KBM-7 (cell line): ENCODE measurements at regions not wholly inside any gene's neighbourhood (a gene's known extent, or its start where the extent isn't known, plus 50 kb on each side); places are given as distances from the start of the nearest gene placed in this dataset.
"Not testable (repeated sequence)": the region's sequence is repeated elsewhere in the genome, so short reads cannot be mapped to it uniquely, and the experiment has no call there.

Experiments
- DNase-seq: peaks from one replicate; pipeline ENCODE4 v3.0.0-alpha.2; 2015
- in situ Hi-C: fragments of 300-500 bp; cut with MboI; formaldehyde crosslinking; loops from 2 replicates; pipeline ENCODE4 v1.14.3; 2020; ENCODE audit warnings: low sequenced_read_pairs, low pct_unique_long_range_greater_than_20kb, mixed read lengths

DNA sequence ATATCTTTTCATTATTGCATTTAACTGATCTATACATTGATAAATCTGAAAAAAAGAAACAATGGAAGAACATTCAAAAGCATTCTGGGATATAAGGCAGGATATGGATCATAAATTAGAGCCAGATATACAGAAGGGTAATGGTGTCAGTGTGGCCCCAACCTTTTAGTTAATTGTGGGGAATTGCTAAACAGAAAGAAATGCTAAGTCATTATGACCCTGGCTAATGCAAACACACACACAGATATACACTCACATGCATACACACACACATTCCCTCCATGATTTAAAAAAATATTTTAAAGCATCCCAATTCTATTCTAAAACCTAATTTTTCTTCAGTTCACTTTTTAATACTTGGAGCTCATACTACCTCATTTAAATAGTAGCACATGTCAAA, 404.5 kb downstream of the BCAT1 start:
- in situ Hi-C loops, result no loop called here
- no peak for DNase-seq

GRCh38 chr12:24541193-24541871, 407.6 kb downstream of the BCAT1 start:
- in situ Hi-C loops, result no loop called here
- no peak for DNase-seq

DNA sequence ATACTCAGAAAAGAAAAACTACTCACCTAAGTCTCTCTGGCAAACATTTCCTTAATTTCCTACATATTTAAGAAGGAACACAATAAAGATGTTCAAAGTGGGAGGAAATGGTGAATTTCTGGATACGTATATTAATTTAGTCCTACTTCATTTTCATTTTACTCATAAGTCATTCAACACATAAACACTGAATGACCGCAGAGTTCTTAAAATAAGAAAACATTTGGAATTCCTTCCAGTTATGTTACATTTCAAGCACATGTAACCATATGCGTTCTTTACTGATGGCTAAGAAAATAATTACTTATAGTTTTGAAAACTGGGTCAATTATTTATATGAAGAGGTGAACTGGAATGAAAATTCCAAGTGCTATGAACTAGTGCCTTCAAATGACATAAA, 409.3 kb downstream of the BCAT1 start:
- no peak for DNase-seq
- in situ Hi-C loops, result no loop called here

DNA sequence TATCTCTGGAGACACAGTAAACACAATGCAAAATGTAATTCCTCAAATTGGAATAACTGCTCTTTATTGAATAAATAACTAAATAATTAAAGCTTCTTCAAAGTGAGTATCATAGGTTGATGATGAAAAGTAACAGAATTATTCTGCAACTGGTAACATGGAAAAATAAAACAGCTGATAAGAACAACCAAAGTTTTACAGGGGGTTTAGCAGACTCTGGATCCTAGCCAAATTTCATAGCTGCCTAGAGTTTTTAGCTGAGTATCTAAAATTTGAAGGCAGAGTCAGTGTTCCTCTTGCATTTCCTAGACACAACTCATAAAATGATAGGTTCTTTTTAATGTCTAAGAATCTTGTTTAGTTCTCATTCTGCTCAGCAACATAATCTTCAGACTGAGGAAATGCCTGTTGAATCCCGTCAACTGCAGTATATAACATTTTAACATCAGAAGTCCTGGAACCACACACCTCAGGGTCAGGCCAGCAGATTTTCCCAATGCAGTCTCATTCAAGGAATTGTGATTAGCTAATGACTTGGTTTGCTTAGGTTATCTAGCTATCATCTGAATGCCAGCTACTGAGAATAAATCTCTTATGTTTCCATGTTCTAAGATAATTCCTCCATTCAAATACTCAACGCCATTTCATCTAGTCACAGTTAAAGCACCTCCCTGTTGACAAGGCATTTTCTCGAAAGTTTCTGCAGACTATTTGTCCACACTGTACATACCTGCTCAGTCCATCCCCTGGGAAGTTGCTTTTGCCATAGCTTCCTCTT, 411.6 kb downstream of the BCAT1 start:
- in situ Hi-C loops, result no loop called here
- no peak for DNase-seq

DNA sequence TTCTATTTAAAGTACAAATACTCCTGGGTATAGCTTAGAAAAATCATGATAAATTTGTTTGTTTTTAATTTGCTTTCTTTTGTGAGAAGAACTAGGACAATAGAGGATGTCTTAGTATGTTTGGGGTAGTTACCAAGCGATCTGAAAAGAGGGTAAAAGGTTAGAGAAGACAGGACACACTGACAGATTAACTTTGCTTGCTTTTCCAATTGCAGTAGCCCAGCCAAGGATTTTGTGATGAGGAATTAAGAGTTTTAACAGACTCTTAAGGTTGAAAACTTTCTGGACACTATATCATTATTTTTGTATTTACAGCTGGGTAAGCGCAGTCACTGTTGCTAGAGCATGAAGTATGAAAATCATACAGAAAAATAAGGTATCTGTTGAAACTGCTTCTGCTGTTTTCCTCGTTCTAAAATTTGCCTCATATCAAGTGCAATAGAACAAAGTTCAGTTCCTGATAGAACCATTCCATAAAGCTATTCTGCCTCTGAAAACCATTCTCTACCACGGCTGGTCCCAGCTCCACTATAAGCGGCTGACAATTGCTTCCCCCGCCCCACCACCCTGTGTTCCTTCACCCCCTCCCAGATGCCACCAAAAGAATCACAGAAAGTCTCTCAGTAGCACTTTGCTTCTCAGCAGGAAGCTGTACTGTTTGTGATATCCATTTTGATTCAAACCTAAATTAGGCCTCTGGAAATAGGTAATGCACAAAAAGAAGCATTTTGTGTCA, 413.4 kb downstream of the BCAT1 start:
- no peak for DNase-seq
- in situ Hi-C loops, result no loop called here

- no peak for DNase-seq
- in situ Hi-C loops, result no loop called here
Observed at GRCh38 chr12:24534622-24535021, 414.3 kb downstream of the BCAT1 start.

GRCh38 chr12:24533716-24534352, 415.1 kb downstream of the BCAT1 start:
- in situ Hi-C loops, result no loop called here
- DNase-seq, result no peak

DNA sequence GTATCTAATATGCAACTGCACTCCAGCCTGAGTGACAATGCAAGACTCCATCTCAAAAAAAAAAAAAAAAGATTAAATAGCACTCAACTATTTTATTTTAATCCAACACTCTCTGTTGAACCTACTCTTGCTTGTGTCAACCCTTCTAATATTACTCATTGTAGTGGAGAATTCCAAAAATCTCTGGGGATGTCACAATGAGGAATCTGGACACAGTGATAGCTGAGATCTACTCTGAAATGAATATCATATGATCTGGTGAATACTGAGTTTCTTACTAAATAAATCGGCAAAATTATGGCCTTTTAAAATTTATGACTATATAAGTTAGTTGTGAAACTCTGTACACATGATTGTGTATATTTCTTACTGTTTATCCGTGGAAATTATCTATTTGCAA, 418.2 kb downstream of the BCAT1 start:
- DNase-seq, result no peak
- in situ Hi-C loops, result no loop called here

DNA sequence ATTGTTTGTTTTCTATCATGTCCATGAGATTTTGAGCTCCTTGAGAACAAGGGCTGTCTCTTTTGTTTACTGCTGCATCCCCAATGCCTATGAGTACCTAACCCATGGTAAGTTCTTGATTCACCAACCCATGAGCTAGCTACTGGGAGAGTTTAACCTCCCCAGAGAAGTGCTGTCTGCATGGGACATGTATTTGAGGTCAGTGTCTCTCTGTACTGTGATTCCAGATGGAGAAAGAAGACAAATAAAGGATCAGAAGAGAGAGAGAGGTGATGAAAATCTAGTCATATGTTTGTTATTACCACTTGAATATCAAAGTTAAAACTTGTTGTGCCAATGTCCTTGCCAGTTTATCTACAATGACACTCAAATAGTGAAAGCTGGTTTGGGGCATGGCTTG, 421.8 kb downstream of the BCAT1 start:
- in situ Hi-C loops, result no loop called here

DNA sequence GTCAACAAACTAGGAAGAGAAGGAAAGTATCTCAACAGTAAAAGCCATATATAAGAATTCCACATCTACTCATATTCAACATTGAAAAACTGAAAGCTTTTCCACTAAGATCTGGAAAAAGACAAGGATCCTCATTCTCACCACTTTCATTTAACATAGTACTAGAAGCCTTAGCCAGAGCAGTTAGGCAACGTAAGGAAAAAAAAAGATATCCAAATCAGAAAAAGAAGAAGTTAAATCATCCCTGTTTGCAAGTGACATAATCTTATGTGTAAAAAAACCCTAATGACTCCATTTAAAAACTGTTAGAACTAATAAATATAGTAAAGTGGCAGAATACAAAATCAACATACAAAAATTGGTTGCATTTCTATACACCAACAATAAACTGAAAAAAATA, 426.2 kb downstream of the BCAT1 start:
- in situ Hi-C loops, result no loop called here
- DNase-seq, result no peak

More for the DNA sequence above, 421.8 kb downstream of the BCAT1 start:
- no peak for DNase-seq

DNA sequence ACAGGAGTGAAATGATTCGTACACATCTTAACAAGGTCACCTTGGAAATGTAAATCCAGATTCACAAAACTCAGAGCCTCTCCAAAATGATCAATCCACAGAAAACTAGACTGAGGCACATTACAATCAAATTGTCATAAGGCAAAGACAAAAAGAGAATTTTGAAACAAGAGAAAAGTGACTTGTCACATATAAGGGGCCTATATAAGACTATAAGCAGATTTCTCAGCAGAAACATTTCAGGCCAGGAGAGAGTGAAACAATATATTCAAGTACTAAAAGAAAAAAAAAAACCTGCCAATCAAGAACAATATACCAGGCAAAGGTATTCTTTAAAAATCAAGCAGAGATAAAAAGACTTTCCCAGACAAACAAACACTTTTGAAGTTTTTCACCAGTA, 429.1 kb downstream of the BCAT1 start:
- in situ Hi-C loops, result no loop called here
- no peak for DNase-seq

DNA sequence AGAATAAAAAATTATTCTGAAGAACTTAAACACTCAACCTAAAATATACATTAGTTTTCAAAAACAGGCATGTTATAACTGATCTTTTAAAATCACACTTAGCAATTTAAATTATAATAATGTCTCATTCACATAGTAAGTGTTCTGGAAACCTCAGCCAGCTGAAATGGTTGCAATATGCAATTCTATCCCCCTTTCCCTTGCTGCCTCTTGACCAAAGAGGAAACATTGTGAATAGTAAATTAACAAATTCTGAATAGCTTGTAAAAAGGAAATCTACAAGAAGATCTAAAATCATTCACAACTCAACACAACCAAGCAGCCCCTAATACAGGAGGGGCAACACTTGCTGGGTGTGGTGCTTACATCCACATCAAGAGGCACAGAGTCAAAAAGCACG, 431.9 kb downstream of the BCAT1 start:
- in situ Hi-C loops, result no loop called here
- DNase-seq, result no peak

GRCh38 chr12:24510581-24511125, 438.2 kb downstream of the BCAT1 start:
- DNase-seq, result no peak
- in situ Hi-C loops, result no loop called here

- in situ Hi-C loops, result no loop called here
- DNase-seq, result no peak
Observed at GRCh38 chr12:24507827-24508226, 441.1 kb downstream of the BCAT1 start.

GRCh38 chr12:24505366-24506015, 443.4 kb downstream of the BCAT1 start:
- in situ Hi-C loops, result no loop called here

DNA sequence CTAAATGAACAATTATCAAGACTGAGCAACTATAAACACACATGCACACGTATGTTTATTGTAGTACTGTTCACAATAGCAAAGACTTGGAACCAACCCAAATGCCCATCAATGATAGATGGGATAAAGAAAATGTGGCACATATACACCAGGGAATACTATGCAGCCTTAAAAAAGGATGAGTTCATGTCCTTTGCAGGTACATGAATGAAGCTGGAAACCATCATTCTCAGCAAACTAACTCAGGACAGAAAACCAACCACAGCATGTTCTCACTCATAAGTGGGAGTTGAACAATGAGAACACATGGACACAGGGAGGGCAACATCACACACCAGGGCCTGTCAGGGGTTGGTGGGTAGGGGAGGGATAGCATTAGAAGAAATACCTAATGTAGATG, 445.4 kb downstream of the BCAT1 start:
- in situ Hi-C loops, DNase-seq: not testable (repeated sequence)

More at GRCh38 chr12:24505366-24506015, 443.4 kb downstream of the BCAT1 start:
- DNase-seq, result no peak

DNA sequence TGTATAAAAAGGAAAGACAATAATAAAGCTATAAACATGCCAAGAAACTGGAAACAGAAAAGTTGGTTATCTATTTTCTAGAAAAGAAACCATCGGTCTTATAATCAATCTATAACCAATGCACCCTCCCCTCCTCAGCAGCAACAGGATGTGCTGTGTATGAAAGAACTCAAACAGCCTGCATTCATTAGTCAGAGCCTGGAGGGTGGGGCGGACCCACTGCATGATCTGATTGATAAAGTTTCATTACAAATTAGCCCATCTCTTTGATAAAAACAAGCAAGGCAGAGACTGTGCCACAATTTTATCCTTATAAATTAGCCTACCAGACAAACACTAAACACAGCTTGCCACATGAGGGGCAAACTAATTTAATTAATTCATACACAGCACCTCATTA, 448.1 kb downstream of the BCAT1 start:
- in situ Hi-C loops, result no loop called here
- no peak for DNase-seq

DNA sequence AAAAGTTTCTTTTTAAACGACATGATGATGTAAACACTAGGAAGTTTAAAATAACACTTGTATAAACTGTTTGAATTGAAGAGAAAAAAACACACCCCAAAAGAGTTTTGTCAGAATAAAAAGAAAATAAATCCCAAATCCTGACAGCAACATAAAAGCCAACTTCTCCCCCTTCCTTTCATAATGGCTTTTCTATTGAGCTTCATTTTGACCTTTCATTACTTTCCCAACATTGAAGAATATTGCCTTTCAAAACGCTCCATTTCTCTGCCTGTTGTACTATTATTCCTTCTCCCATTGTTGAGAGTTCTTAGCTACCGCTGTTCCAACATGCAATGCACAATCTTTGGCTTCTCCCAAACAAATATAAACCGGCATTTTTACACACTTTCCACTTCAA, 448.5 kb downstream of the BCAT1 start:
- DNase-seq, result no peak
- in situ Hi-C loops, result no loop called here
